WTC11 (cell line): ENCODE measurements at regions not wholly inside any gene's neighbourhood (a gene's known extent, or its start where the extent isn't known, plus 50 kb on each side); places are given as distances from the start of the nearest gene placed in this dataset.

Experiments
- CREB1 ChIP-seq: sonication (generic); formaldehyde crosslinking; IDR thresholded peaks from 2 replicates; pipeline ENCODE4 v1.8.0; 2023; ENCODE audit warnings: mild to moderate bottlenecking, missing genetic modification reagents
- ESRRA ChIP-seq: sonication (generic); formaldehyde crosslinking; IDR thresholded peaks from 2 replicates; pipeline ENCODE4 v1.8.1; 2022; ENCODE audit warnings: mild to moderate bottlenecking, missing genetic modification reagents, borderline replicate concordance
- FOXK1 ChIP-seq: sonication (generic); formaldehyde crosslinking; IDR thresholded peaks from 2 replicates; pipeline ENCODE4 v1.8.0; 2022; ENCODE audit warnings: mild to moderate bottlenecking, moderate library complexity, missing genetic modification reagents
- HMGA2 ChIP-seq: fragments of 250-450 bp; sonication (Bioruptor Pico); IDR thresholded peaks from 2 replicates; pipeline ENCODE4 v1.4.0; 2021; ENCODE audit warnings: mild to moderate bottlenecking, moderate library complexity
- KAT7 ChIP-seq: sonication (generic); formaldehyde crosslinking; IDR thresholded peaks from 2 replicates; pipeline ENCODE4 v1.8.1; 2023; ENCODE audit warnings: missing genetic modification reagents, mild to moderate bottlenecking, borderline replicate concordance
- MXD4 ChIP-seq: fragments of 250-450 bp; sonication (Bioruptor Pico); IDR thresholded peaks from 2 replicates; pipeline ENCODE4 v1.8.0; 2021; ENCODE audit warnings: mild to moderate bottlenecking, moderate library complexity, borderline replicate concordance
- TCF7 ChIP-seq: sonication (generic); formaldehyde crosslinking; IDR thresholded peaks from 2 replicates; pipeline ENCODE4 v1.8.0; 2022; ENCODE audit warnings: mild to moderate bottlenecking, low read depth, missing genetic modification reagents, moderate library complexity
- TF ChIP-seq, protein P1 (sequence below): sonication (generic); formaldehyde crosslinking; IDR thresholded peaks from 2 replicates; pipeline ENCODE4 v1.8.0; 2022; ENCODE audit warnings: missing genetic modification reagents
- TF ChIP-seq, protein P2 (sequence below): fragments of 200-600 bp; IDR thresholded peaks from 2 replicates; pipeline ENCODE4 v1.8.0; 2022; ENCODE audit warnings: antibody characterized with exemption
- TF ChIP-seq, protein P3 (sequence below): sonication (generic); formaldehyde crosslinking; IDR thresholded peaks from 2 replicates; pipeline ENCODE4 v1.8.0; 2022; ENCODE audit warnings: mild to moderate bottlenecking, missing genetic modification reagents
- TF ChIP-seq, protein P4 (sequence below): sonication (generic); formaldehyde crosslinking; IDR thresholded peaks from 2 replicates; pipeline ENCODE4 v1.8.1; 2023; ENCODE audit warnings: mild to moderate bottlenecking, missing genetic modification reagents
- TF ChIP-seq, protein P5 (sequence below): fragments of 250-450 bp; sonication (Bioruptor Pico); conservative IDR thresholded peaks from 2 replicates; pipeline ENCODE4 v1.9.0; 2021; ENCODE audit warnings: mild to moderate bottlenecking

DNA sequence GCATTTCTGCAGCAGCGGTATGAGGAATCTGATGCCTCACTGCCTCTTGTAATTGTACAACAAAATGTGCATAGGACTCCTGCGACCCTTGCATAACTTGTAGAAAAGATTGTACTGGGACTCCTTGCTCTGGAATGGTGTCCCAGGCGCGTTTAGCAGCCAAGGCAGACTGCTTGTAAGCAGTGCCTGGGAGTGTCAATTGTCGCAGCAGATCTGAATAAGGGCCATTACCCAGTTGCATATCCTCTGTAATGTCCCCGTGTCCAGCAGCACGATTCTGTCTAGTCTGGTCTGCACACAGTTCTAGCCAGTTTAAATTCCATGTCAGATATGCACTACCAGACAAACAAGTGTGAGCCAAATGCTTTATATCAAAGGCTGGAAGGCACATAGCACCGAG, 70.7 kb upstream of the BTN3A2 start:
- TF ChIP-seq FOXK1 (CRISPR knock-in tag) (no peak), KAT7 (CRISPR knock-in tag) (no peak), CREB1 (CRISPR knock-in tag) (no peak), ESRRA (CRISPR knock-in tag) (no peak), TCF7 (CRISPR knock-in tag) (no peak), HMGA2 (CRISPR knock-in tag) (no peak), MXD4 (no peak)
- TF ChIP-seq, protein P1, sequence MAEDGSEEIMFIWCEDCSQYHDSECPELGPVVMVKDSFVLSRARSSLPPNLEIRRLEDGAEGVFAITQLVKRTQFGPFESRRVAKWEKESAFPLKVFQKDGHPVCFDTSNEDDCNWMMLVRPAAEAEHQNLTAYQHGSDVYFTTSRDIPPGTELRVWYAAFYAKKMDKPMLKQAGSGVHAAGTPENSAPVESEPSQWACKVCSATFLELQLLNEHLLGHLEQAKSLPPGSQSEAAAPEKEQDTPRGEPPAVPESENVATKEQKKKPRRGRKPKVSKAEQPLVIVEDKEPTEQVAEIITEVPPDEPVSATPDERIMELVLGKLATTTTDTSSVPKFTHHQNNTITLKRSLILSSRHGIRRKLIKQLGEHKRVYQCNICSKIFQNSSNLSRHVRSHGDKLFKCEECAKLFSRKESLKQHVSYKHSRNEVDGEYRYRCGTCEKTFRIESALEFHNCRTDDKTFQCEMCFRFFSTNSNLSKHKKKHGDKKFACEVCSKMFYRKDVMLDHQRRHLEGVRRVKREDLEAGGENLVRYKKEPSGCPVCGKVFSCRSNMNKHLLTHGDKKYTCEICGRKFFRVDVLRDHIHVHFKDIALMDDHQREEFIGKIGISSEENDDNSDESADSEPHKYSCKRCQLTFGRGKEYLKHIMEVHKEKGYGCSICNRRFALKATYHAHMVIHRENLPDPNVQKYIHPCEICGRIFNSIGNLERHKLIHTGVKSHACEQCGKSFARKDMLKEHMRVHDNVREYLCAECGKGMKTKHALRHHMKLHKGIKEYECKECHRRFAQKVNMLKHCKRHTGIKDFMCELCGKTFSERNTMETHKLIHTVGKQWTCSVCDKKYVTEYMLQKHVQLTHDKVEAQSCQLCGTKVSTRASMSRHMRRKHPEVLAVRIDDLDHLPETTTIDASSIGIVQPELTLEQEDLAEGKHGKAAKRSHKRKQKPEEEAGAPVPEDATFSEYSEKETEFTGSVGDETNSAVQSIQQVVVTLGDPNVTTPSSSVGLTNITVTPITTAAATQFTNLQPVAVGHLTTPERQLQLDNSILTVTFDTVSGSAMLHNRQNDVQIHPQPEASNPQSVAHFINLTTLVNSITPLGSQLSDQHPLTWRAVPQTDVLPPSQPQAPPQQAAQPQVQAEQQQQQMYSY = no peak
- TF ChIP-seq, protein P2, sequence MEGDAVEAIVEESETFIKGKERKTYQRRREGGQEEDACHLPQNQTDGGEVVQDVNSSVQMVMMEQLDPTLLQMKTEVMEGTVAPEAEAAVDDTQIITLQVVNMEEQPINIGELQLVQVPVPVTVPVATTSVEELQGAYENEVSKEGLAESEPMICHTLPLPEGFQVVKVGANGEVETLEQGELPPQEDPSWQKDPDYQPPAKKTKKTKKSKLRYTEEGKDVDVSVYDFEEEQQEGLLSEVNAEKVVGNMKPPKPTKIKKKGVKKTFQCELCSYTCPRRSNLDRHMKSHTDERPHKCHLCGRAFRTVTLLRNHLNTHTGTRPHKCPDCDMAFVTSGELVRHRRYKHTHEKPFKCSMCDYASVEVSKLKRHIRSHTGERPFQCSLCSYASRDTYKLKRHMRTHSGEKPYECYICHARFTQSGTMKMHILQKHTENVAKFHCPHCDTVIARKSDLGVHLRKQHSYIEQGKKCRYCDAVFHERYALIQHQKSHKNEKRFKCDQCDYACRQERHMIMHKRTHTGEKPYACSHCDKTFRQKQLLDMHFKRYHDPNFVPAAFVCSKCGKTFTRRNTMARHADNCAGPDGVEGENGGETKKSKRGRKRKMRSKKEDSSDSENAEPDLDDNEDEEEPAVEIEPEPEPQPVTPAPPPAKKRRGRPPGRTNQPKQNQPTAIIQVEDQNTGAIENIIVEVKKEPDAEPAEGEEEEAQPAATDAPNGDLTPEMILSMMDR = no peak
- TF ChIP-seq, protein P3, sequence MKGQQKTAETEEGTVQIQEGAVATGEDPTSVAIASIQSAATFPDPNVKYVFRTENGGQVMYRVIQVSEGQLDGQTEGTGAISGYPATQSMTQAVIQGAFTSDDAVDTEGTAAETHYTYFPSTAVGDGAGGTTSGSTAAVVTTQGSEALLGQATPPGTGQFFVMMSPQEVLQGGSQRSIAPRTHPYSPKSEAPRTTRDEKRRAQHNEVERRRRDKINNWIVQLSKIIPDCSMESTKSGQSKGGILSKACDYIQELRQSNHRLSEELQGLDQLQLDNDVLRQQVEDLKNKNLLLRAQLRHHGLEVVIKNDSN (CRISPR knock-in tag) = no peak
- TF ChIP-seq, protein P4, sequence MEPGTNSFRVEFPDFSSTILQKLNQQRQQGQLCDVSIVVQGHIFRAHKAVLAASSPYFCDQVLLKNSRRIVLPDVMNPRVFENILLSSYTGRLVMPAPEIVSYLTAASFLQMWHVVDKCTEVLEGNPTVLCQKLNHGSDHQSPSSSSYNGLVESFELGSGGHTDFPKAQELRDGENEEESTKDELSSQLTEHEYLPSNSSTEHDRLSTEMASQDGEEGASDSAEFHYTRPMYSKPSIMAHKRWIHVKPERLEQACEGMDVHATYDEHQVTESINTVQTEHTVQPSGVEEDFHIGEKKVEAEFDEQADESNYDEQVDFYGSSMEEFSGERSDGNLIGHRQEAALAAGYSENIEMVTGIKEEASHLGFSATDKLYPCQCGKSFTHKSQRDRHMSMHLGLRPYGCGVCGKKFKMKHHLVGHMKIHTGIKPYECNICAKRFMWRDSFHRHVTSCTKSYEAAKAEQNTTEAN (CRISPR knock-in tag) = no peak
- TF ChIP-seq, protein P5, sequence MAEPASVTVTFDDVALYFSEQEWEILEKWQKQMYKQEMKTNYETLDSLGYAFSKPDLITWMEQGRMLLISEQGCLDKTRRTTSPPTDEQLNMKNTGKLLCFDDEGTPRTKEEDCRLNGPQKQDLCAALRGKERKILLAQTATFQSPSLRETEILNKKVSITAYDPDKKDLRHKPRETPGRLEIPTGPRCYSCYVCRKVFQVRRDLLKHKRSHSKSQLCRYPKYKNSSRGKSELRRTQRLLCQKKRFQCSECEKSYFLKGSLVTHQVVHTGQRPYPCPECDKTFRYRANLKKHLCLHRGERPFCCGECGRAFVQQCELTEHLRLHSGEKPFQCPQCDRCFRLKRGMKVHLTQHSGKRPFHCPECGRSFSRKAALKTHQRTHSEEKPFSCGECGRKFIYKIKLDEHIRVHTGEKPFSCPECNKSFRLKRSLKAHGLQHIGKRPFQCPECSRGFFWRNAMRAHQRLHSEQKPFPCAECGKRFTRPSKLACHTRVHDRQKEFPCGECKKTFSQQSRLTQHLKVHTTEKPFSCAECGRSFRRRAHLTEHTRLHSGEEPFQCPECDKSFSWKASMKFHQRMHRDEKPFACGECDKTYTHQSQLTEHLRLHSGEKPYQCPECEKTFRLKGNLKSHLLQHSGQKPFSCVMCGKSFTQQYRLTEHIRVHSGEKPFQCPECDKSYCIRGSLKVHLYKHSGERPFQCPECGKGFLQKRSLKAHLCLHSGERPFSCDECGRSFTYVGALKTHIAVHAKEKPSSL (CRISPR knock-in tag) = no peak
